Vagina (tissue), 2 donors: ENCODE measurements at regions not wholly inside any gene's neighbourhood (a gene's known extent, or its start where the extent isn't known, plus 50 kb on each side); places are given as distances from the start of the nearest gene placed in this dataset.

Experiments
- CTCF ChIP-seq, 3 experiments: fragments of 450-650 bp in 2 of 3; fragments of 200-600 bp in 1 of 3; sonication (generic) in 1 of 3; IDR thresholded peaks; one replicate each; pipeline ENCODE4 v1.5.1; 2017 to 2019; ENCODE audit warnings: antibody characterized with exemption in 3 of 3, mild to moderate bottlenecking in 2 of 3, moderate library complexity in 2 of 3
- POLR2A ChIP-seq, 2 donors: fragments of 450-650 bp; IDR thresholded peaks; one replicate each; pipeline ENCODE4 v1.6.1; 2017; ENCODE audit warnings: antibody characterized with exemption in 2 of 2, mild to moderate bottlenecking in 2 of 2, moderate library complexity in 2 of 2
- POLR2AphosphoS5 ChIP-seq, 2 donors: sonication (generic); formaldehyde crosslinking; IDR thresholded peaks; one replicate each; pipeline ENCODE4 v1.9.0; 2017; ENCODE audit warnings: antibody characterized with exemption in 2 of 2, mild to moderate bottlenecking in 2 of 2, low read depth in 1 of 2; ENCODE audit not compliant: insufficient read depth in 1 of 2

GRCh38 chr18:43635397-43635796 is 358.1 kb upstream of the SYT4 start:
- TF ChIP-seq CTCF (IDR thresholded peaks at IDR 0.05) (no peak), POLR2AphosphoS5 (IDR thresholded peaks at IDR 0.05; ENCODE audit: insufficient read depth in 1 of 2, low read depth in 1 of 2) (no peak), POLR2A (IDR thresholded peaks at IDR 0.05) (no peak)
